ENCODE measurements at regions not wholly inside any gene's neighbourhood (a gene's known extent, or its start where the extent isn't known, plus 50 kb on each side); places are given as distances from the start of the nearest gene placed in this dataset.

DNA sequence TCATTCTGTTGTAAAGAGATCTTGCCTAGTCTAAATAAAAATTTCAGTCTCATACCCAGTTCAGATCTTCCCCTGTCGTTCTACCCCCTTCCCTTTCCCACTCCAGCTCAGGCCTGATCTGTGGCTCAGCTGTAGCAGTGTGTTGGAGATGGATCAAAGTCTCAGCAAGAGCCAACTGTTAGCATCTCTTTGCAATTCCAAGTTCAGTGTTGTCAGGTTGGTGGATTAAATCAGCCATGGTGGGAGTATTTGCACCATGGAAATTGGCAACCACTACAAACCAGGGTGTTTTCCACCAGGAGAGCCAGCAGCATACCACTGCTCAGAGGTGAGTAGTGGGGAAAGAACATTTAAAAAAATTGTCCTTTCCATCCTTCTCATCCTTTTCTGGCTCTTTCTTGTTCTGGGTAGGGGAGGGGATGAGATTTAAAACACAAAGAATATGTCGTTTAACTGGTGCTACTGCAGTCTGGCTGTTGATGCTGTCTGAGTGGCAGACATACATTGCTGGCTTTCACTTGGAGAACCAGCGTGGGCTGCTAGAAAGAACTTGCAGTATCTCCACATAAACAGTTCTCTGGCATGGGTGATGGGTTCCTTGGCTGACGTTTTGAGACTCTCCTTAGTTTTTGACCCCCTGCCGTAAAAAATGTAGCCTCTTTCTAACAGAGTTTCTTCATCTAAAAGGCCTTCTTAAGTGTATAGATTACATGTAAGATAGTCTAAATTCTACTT is 514.1 kb downstream of the RAB38 start:
- no peaks in the 10 kb centered on the region for H3K36me3 Mint-ChIP-seq
- ChIA-PET CTCF (no interaction called here), POLR2A (no interaction called here)
- no peak for ATAC-seq
- TF ChIP-seq MYBL2 (CRISPR knock-in tag; IDR thresholded peaks at IDR 0.05): no peak
- TF ChIP-seq EMX1 (CRISPR knock-in tag; IDR thresholded peaks at IDR 0.05): no peak
- TF ChIP-seq SP1 (CRISPR knock-in tag; conservative IDR thresholded peaks at IDR 0.05): no peak
- no peak for TF ChIP-seq ZNF671 (CRISPR knock-in tag; IDR thresholded peaks at IDR 0.05)
- no peak for TF ChIP-seq TEAD1 (CRISPR knock-in tag; IDR thresholded peaks at IDR 0.05)
- TF ChIP-seq ATF3 (CRISPR knock-in tag; conservative IDR thresholded peaks at IDR 0.05): no peak
- no peak for TF ChIP-seq NFE2L1 (CRISPR knock-in tag; IDR thresholded peaks at IDR 0.05)
- no peak for TF ChIP-seq HMGA2 (CRISPR knock-in tag; IDR thresholded peaks at IDR 0.05)
- no peak for TF ChIP-seq NR3C1 (CRISPR knock-in tag; conservative IDR thresholded peaks at IDR 0.05; ENCODE audit: low read depth)
- TF ChIP-seq TP53 (CRISPR knock-in tag; IDR thresholded peaks at IDR 0.05): no peak
- TF ChIP-seq JAZF1 (CRISPR knock-in tag; IDR thresholded peaks at IDR 0.05): no peak
- no peak for TF ChIP-seq ZNF317 (CRISPR knock-in tag; IDR thresholded peaks at IDR 0.05; ENCODE audit: borderline replicate concordance, low read depth)
- TF ChIP-seq SOX15 (CRISPR knock-in tag; IDR thresholded peaks at IDR 0.05): no peak
- TF ChIP-seq TEAD4 (CRISPR knock-in tag; IDR thresholded peaks at IDR 0.05): no peak
- TF ChIP-seq ZNF121 (CRISPR knock-in tag; IDR thresholded peaks at IDR 0.05): no peak
- no peak for TF ChIP-seq SMAD4 (CRISPR knock-in tag; IDR thresholded peaks at IDR 0.05)
- TF ChIP-seq, protein P1, sequence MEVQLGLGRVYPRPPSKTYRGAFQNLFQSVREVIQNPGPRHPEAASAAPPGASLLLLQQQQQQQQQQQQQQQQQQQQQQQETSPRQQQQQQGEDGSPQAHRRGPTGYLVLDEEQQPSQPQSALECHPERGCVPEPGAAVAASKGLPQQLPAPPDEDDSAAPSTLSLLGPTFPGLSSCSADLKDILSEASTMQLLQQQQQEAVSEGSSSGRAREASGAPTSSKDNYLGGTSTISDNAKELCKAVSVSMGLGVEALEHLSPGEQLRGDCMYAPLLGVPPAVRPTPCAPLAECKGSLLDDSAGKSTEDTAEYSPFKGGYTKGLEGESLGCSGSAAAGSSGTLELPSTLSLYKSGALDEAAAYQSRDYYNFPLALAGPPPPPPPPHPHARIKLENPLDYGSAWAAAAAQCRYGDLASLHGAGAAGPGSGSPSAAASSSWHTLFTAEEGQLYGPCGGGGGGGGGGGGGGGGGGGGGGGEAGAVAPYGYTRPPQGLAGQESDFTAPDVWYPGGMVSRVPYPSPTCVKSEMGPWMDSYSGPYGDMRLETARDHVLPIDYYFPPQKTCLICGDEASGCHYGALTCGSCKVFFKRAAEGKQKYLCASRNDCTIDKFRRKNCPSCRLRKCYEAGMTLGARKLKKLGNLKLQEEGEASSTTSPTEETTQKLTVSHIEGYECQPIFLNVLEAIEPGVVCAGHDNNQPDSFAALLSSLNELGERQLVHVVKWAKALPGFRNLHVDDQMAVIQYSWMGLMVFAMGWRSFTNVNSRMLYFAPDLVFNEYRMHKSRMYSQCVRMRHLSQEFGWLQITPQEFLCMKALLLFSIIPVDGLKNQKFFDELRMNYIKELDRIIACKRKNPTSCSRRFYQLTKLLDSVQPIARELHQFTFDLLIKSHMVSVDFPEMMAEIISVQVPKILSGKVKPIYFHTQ (CRISPR knock-in tag; IDR thresholded peaks at IDR 0.05): no peak
- no peak for TF ChIP-seq ZBTB43 (CRISPR knock-in tag; IDR thresholded peaks at IDR 0.05)
- TF ChIP-seq CREM (CRISPR knock-in tag; IDR thresholded peaks at IDR 0.05): no peak
- no peaks in the 10 kb centered on the region for H3K27me3 Mint-ChIP-seq (ENCODE audit: low read depth)
- H3K9me3 Mint-ChIP-seq: peaks cover 16% of the 10 kb centered on the region
- H3K27ac Mint-ChIP-seq: no peak overlapping the region
- H3K4me1 Mint-ChIP-seq: peaks cover 4% of the 10 kb centered on the region; the same call in 1 of the 2 replicates
- no peak for DNase-seq (ENCODE audit: low spot score)
- no peak overlapping the region for H3K4me3 Mint-ChIP-seq

DNA sequence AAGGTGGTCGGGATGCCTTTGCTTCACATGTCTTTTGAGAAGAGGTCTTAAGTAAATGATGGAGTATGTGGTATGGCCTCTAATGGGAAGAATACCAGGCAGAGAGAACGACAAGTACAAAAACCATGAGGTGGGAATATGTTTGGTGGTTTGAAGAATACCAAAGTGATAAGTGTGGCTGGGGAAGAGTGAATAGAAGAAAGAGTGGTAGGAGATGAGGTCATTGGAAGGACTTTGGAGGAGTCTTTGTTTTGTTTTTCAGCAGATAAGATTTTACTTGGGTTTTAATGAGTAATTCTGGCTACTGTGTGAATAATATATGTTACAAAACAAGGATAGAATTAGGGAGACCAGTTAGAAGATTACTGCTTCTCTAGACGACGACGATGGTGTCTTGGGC is 515.4 kb downstream of the RAB38 start:
- Mint-ChIP-seq H3K4me1 (peaks cover 4% of the 10 kb centered on the region; the same call in 1 of the 2 replicates), H3K36me3 (no peaks in the 10 kb centered on the region), H3K4me3 (no peak overlapping the region), H3K27me3 (ENCODE audit: low read depth) (no peaks in the 10 kb centered on the region), H3K9me3 (peaks cover 20% of the 10 kb centered on the region), H3K27ac (no peak overlapping the region)
- ATAC-seq (no peak), DNase-seq (ENCODE audit: low spot score) (no peak)
- CTCF ChIA-PET: no interaction called here
- POLR2A ChIA-PET: no interaction called here
- no peak for TF ChIP-seq TEAD4 (CRISPR knock-in tag; IDR thresholded peaks at IDR 0.05)
- TF ChIP-seq ERG (CRISPR knock-in tag; IDR thresholded peaks at IDR 0.05): no peak
- TF ChIP-seq, protein P2, sequence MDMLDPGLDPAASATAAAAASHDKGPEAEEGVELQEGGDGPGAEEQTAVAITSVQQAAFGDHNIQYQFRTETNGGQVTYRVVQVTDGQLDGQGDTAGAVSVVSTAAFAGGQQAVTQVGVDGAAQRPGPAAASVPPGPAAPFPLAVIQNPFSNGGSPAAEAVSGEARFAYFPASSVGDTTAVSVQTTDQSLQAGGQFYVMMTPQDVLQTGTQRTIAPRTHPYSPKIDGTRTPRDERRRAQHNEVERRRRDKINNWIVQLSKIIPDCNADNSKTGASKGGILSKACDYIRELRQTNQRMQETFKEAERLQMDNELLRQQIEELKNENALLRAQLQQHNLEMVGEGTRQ (CRISPR knock-in tag; IDR thresholded peaks at IDR 0.05): no peak
- TF ChIP-seq, protein P1 (CRISPR knock-in tag; IDR thresholded peaks at IDR 0.05): no peak
- TF ChIP-seq, protein P3, sequence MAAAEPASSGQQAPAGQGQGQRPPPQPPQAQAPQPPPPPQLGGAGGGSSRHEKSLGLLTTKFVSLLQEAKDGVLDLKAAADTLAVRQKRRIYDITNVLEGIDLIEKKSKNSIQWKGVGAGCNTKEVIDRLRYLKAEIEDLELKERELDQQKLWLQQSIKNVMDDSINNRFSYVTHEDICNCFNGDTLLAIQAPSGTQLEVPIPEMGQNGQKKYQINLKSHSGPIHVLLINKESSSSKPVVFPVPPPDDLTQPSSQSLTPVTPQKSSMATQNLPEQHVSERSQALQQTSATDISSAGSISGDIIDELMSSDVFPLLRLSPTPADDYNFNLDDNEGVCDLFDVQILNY (CRISPR knock-in tag; IDR thresholded peaks at IDR 0.05): no peak
- TF ChIP-seq HMGA2 (CRISPR knock-in tag; IDR thresholded peaks at IDR 0.05): no peak
- TF ChIP-seq, protein P4, sequence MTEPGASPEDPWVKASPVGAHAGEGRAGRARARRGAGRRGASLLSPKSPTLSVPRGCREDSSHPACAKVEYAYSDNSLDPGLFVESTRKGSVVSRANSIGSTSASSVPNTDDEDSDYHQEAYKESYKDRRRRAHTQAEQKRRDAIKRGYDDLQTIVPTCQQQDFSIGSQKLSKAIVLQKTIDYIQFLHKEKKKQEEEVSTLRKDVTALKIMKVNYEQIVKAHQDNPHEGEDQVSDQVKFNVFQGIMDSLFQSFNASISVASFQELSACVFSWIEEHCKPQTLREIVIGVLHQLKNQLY (CRISPR knock-in tag; IDR thresholded peaks at IDR 0.05): no peak
- TF ChIP-seq ZSCAN18 (CRISPR knock-in tag; IDR thresholded peaks at IDR 0.05): no peak
